ENCODE measurements at regions not wholly inside any gene's neighbourhood (a gene's known extent, or its start where the extent isn't known, plus 50 kb on each side); places are given as distances from the start of the nearest gene placed in this dataset.

DNA sequence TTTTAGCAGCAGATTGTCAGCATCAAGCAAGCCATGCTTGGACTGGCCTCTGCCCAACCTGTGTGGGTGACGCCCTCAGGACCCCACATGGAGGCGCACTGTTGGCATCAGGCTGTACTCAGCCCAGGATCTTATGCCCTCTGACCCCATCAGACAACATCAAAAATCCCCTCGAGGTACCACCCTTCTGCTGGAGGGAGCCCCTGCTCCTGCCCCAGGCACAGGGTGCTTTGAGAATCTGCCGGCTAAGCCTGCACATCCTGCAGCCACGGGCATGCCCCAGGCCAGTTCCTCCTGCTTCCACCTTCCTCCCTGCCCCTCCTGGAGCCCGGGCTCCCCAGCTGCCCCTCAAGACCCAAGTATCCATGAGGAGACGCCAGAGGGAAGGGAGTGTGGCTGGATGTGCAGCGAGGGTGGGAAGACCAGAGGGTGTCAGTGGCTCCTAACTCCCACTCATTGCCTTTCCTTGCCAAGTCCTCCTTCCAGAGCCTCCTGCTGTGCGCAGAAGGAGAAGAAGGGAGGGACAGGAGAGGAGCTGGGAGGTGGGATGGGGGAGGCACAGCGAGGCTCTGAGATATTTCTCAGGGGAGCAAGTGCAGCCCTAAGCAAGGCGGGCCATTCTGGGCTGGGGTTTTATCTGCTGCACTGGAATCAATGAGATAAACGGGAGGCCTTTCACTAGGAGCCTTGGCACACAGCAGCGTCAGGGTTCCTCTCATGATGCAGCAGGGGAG lies 77.4 kb upstream of the CST7 start:
- BruUV-seq (replicated peaks), result no TSS peak
- TF ChIP-seq ZNF584 (CRISPR knock-in tag; IDR thresholded peaks at IDR 0.05; ENCODE audit: low read depth) (no peak), TAF7 (tag; IDR thresholded peaks at IDR 0.05) (no peak), ETS2 (tag; IDR thresholded peaks at IDR 0.05; ENCODE audit: borderline replicate concordance, poor library complexity, severe bottlenecking) (no peak), BHLHE40 (IDR thresholded peaks at IDR 0.05; ENCODE audit: low read length) (no peak), POLR3G (IDR thresholded peaks at IDR 0.05; ENCODE audit: extremely low read depth, insufficient read length, insufficient replicate concordance) (no peak), NR4A1 (CRISPR knock-in tag; IDR thresholded peaks at IDR 0.05) (no peak), NR4A1 (tag; IDR thresholded peaks at IDR 0.05) (no peak), TAL1 (IDR thresholded peaks at IDR 0.05) (no peak), TEAD4 (IDR thresholded peaks at IDR 0.05; ENCODE audit: low read length) (no peak), TEAD4 (CRISPR knock-in tag; IDR thresholded peaks at IDR 0.05; ENCODE audit: borderline replicate concordance) (no peak), SETDB1 (IDR thresholded peaks at IDR 0.05; ENCODE audit: low read length) (no peak), MTF1 (CRISPR knock-in tag; IDR thresholded peaks at IDR 0.05; ENCODE audit: borderline replicate concordance) (no peak), HSF4 (CRISPR knock-in tag; IDR thresholded peaks at IDR 0.05; ENCODE audit: borderline replicate concordance) (no peak)
- TF ChIP-seq, protein P1, sequence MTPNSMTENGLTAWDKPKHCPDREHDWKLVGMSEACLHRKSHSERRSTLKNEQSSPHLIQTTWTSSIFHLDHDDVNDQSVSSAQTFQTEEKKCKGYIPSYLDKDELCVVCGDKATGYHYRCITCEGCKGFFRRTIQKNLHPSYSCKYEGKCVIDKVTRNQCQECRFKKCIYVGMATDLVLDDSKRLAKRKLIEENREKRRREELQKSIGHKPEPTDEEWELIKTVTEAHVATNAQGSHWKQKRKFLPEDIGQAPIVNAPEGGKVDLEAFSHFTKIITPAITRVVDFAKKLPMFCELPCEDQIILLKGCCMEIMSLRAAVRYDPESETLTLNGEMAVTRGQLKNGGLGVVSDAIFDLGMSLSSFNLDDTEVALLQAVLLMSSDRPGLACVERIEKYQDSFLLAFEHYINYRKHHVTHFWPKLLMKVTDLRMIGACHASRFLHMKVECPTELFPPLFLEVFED (CRISPR knock-in tag; conservative IDR thresholded peaks at IDR 0.05), result no peak
- TF ChIP-seq, protein P2, sequence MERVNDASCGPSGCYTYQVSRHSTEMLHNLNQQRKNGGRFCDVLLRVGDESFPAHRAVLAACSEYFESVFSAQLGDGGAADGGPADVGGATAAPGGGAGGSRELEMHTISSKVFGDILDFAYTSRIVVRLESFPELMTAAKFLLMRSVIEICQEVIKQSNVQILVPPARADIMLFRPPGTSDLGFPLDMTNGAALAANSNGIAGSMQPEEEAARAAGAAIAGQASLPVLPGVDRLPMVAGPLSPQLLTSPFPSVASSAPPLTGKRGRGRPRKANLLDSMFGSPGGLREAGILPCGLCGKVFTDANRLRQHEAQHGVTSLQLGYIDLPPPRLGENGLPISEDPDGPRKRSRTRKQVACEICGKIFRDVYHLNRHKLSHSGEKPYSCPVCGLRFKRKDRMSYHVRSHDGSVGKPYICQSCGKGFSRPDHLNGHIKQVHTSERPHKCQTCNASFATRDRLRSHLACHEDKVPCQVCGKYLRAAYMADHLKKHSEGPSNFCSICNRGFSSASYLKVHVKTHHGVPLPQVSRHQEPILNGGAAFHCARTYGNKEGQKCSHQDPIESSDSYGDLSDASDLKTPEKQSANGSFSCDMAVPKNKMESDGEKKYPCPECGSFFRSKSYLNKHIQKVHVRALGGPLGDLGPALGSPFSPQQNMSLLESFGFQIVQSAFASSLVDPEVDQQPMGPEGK (CRISPR knock-in tag; IDR thresholded peaks at IDR 0.05; ENCODE audit: borderline replicate concordance), result no peak
- TF ChIP-seq, protein P3, sequence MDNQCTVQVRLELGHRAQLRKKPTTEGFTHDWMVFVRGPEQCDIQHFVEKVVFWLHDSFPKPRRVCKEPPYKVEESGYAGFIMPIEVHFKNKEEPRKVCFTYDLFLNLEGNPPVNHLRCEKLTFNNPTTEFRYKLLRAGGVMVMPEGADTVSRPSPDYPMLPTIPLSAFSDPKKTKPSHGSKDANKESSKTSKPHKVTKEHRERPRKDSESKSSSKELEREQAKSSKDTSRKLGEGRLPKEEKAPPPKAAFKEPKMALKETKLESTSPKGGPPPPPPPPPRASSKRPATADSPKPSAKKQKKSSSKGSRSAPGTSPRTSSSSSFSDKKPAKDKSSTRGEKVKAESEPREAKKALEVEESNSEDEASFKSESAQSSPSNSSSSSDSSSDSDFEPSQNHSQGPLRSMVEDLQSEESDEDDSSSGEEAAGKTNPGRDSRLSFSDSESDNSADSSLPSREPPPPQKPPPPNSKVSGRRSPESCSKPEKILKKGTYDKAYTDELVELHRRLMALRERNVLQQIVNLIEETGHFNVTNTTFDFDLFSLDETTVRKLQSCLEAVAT (IDR thresholded peaks at IDR 0.05), result no peak
- TF ChIP-seq, protein P4, sequence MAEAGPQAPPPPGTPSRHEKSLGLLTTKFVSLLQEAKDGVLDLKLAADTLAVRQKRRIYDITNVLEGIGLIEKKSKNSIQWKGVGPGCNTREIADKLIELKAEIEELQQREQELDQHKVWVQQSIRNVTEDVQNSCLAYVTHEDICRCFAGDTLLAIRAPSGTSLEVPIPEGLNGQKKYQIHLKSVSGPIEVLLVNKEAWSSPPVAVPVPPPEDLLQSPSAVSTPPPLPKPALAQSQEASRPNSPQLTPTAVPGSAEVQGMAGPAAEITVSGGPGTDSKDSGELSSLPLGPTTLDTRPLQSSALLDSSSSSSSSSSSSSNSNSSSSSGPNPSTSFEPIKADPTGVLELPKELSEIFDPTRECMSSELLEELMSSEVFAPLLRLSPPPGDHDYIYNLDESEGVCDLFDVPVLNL (CRISPR knock-in tag; IDR thresholded peaks at IDR 0.05; ENCODE audit: low read depth), result no peak

More for the DNA sequence above, 77.4 kb upstream of the CST7 start:
- no peak for ATAC-seq
- no peak overlapping the region for H3K9ac ChIP-seq (ENCODE audit: insufficient read depth in 1 of 2, low read depth in 2 of 2, low read length in 2 of 2)
- H3K9me3 ChIP-seq (replicated peaks; ENCODE audit: control insufficient read depth, insufficient read depth, low read depth, low read length), result no peaks in the 10 kb centered on the region
- H3K4me3 ChIP-seq, result no peak overlapping the region
- no peaks in the 10 kb centered on the region; a peak in 1 of 5 replicates for H3K27me3 ChIP-seq (ENCODE audit: control insufficient read depth in 2 of 2, insufficient read depth in 2 of 2, low read length in 2 of 2)
- DNase-seq (ENCODE audit: extremely low read depth in 1 of 4, low spot score in 3 of 4), result no peak
- in situ Hi-C loops (cut with MboI) (no loop called here), intact Hi-C loops (cut with micrococcal nuclease) (no loop called here)
- H3K4me2 ChIP-seq (ENCODE audit: insufficient read depth, low read length), result no peak overlapping the region
- ChIA-PET CTCF (ENCODE audit: low intra/inter-chr PET ratio) (no interaction called here), POLR2A (interaction anchor here (0.6 kb wide), 1 partner anchor 28 kb away, joined by 3 read pairs; no protein-coding TSS in a partner anchor)
- H3K27ac ChIP-seq (ENCODE audit: extremely low read depth, low read depth, low read length), result no peak overlapping the region
- H3K79me2 ChIP-seq (ENCODE audit: control insufficient read depth, insufficient read depth, low read length), result no peaks in the 10 kb centered on the region
- no peaks in the 10 kb centered on the region for H3K36me3 ChIP-seq (ENCODE audit: control insufficient read depth, insufficient read depth, low read length)
- H4K20me1 ChIP-seq (replicated peaks; ENCODE audit: control insufficient read depth, insufficient read depth, low read length), result no peaks in the 10 kb centered on the region
- no peak for FAIRE-seq
- no peaks in the 10 kb centered on the region for H3K9me1 ChIP-seq (ENCODE audit: control insufficient read depth, insufficient read depth, low read length)
- no peak overlapping the region for H2AFZ ChIP-seq (ENCODE audit: low read depth, low read length)
- WGBS (ENCODE audit: insufficient coverage, low coverage, missing lambda C conversion rate), result 2% methylated on average over 6 of the region's 13 CpGs
- no peaks in the 10 kb centered on the region for H3K4me1 ChIP-seq (replicated peaks in 1 of 2; ENCODE audit: control insufficient read depth in 2 of 2, insufficient read depth in 2 of 2, low read length in 2 of 2)
